ENCODE measurements at regions not wholly inside any gene's neighbourhood (a gene's known extent, or its start where the extent isn't known, plus 50 kb on each side); places are given as distances from the start of the nearest gene placed in this dataset.

DNA sequence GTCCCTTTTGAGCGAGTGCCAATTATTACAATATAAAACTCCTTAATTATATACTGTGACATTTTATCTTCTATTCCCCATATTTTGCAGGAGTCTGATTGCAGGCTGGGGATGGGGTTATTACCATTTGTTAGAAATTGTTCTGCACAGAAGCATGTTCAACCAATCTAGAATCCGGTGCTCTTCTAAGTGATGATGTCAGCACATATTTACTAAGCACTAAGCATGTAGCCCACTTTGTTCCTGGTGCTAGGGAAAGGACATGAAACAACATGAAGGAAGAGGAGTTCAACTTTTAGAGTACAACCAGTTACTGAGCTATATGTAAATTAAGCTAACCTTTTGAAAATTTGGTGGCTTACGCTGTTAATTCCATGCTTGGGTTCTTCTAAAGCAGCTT, 52.8 kb upstream of the IL1RAPL2 start:
- WGBS: 58% methylated on average over 3 of the region's 3 CpGs
- no peaks in the 10 kb centered on the region for H3K36me3 ChIP-seq
- no peaks in the 10 kb centered on the region for H3K27me3 ChIP-seq
- DNase-seq (ENCODE audit: low spot score in 2 of 2): no peak
- no peak overlapping the region for H3K27ac ChIP-seq
- H3K4me1 ChIP-seq: no peaks in the 10 kb centered on the region
- TF ChIP-seq EP300 (IDR thresholded peaks at IDR 0.05): no peak
- TF ChIP-seq POLR2AphosphoS5 (IDR thresholded peaks at IDR 0.05): no peak
- no peak for TF ChIP-seq POLR2A (IDR thresholded peaks at IDR 0.05)
- TF ChIP-seq, protein P1, sequence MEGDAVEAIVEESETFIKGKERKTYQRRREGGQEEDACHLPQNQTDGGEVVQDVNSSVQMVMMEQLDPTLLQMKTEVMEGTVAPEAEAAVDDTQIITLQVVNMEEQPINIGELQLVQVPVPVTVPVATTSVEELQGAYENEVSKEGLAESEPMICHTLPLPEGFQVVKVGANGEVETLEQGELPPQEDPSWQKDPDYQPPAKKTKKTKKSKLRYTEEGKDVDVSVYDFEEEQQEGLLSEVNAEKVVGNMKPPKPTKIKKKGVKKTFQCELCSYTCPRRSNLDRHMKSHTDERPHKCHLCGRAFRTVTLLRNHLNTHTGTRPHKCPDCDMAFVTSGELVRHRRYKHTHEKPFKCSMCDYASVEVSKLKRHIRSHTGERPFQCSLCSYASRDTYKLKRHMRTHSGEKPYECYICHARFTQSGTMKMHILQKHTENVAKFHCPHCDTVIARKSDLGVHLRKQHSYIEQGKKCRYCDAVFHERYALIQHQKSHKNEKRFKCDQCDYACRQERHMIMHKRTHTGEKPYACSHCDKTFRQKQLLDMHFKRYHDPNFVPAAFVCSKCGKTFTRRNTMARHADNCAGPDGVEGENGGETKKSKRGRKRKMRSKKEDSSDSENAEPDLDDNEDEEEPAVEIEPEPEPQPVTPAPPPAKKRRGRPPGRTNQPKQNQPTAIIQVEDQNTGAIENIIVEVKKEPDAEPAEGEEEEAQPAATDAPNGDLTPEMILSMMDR (IDR thresholded peaks at IDR 0.05): no peak
- no peak overlapping the region for H3K4me3 ChIP-seq
- H3K9me3 ChIP-seq: no peaks in the 10 kb centered on the region

DNA sequence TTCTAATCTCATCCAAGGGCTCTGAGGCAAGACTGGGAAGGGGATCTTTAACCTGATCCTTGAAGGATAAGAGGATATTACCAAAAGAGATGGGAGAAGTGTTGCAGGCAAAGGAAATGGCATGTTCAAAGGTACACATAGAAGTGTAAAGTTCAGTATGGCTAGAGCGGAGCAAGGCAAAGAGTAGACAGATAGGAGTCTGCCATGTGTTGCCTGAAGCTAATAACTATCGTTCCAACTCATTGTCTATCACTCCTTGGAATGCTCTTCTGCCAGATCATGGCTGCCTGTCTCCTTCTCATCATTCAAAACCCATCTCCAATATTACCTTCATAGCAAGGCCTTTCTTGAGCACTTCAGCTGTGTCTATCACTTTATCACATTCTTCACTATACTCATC, 55.2 kb upstream of the IL1RAPL2 start:
- Histone ChIP-seq H3K4me1 (no peaks in the 10 kb centered on the region), H3K27ac (no peak overlapping the region), H3K9me3 (no peaks in the 10 kb centered on the region), H3K4me3 (no peak overlapping the region), H3K27me3 (no peaks in the 10 kb centered on the region), H3K36me3 (no peaks in the 10 kb centered on the region)
- DNase-seq (ENCODE audit: low spot score in 2 of 2): no peak
- TF ChIP-seq POLR2AphosphoS5 (IDR thresholded peaks at IDR 0.05) (no peak), POLR2A (IDR thresholded peaks at IDR 0.05) (no peak), EP300 (IDR thresholded peaks at IDR 0.05) (no peak)
- TF ChIP-seq, protein P1 (IDR thresholded peaks at IDR 0.05): no peak
- WGBS: 74% methylated on average over 2 of the region's 2 CpGs

DNA sequence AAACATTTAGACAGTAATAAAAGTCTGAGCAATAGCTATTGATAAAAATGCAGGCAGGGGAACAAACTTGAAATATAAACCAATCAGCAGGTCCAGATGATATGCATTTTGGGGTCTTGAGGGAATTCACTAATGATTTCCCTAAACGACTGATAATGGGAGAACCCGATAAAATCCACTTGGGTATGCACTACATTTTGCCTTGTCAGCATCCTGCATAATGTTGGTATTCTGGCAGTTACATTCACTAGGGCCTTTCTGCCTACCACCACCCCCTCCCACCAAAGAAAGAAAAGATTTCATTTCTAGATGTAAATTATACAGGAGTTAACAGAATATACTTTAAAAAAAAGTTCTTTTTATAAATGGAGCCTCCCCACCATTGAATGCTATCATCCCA, 63.5 kb upstream of the IL1RAPL2 start:
- Histone ChIP-seq H3K27me3 (no peaks in the 10 kb centered on the region), H3K27ac (no peak overlapping the region), H3K4me3 (no peak overlapping the region), H3K9me3 (no peaks in the 10 kb centered on the region), H3K36me3 (no peaks in the 10 kb centered on the region), H3K4me1 (no peaks in the 10 kb centered on the region)
- TF ChIP-seq, protein P1 (IDR thresholded peaks at IDR 0.05): no peak
- TF ChIP-seq POLR2AphosphoS5 (IDR thresholded peaks at IDR 0.05) (no peak), POLR2A (IDR thresholded peaks at IDR 0.05) (no peak), EP300 (IDR thresholded peaks at IDR 0.05) (no peak)
- WGBS: 72% methylated on average over 2 of the region's 2 CpGs
- no peak for DNase-seq (ENCODE audit: low spot score in 2 of 2)

DNA sequence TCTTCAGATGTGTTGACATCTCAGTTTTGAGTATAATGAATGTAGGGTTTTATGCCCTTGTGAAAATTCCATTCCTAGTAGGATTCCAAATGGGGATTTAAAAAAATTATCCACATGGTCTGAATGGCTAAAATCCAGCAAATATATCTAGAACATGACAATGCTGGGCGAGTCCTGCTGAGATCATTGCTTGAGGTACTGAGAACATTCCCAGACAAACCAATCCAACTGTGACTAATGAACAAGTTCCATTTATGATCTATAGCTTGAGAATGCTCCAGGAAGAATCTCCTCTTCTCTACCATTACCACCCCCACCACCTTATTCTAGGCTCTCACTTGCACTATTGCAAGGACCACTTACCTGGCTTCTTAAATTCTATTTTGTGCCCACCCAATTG, 77.2 kb upstream of the IL1RAPL2 start:
- H3K27ac ChIP-seq: no peak overlapping the region
- 11% methylated on average over 1 of the region's 1 CpG for WGBS
- H3K36me3 ChIP-seq: no peaks in the 10 kb centered on the region
- H3K9me3 ChIP-seq: no peaks in the 10 kb centered on the region
- H3K4me1 ChIP-seq: no peaks in the 10 kb centered on the region
- no peak overlapping the region for H3K4me3 ChIP-seq
- H3K27me3 ChIP-seq: no peaks in the 10 kb centered on the region
- no peak for DNase-seq (ENCODE audit: low spot score in 2 of 2)
- TF ChIP-seq, protein P1 (IDR thresholded peaks at IDR 0.05): no peak
- TF ChIP-seq EP300 (IDR thresholded peaks at IDR 0.05): no peak
- no peak for TF ChIP-seq POLR2AphosphoS5 (IDR thresholded peaks at IDR 0.05)
- no peak for TF ChIP-seq POLR2A (IDR thresholded peaks at IDR 0.05)

DNA sequence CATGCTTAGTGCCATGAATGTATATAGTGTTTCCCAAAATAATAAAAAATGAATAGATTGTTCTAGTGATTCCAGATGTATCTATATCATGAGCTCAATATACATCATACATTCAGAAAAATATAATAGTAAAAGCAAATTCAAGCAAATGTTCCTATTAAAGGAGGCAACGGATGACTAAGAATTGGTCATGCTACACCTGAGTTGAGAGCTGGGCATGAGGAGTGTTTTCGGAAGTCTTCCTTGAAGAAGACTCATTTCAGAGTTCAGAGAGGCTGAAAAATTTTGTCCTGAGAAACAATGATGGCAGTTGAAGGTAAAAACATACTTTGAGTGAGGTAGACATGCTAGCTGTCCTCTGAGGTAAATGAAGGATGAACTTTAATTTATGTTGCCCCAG, 79.3 kb upstream of the IL1RAPL2 start:
- Histone ChIP-seq H3K27me3 (no peaks in the 10 kb centered on the region), H3K9me3 (no peaks in the 10 kb centered on the region), H3K4me3 (no peak overlapping the region), H3K27ac (no peak overlapping the region), H3K36me3 (no peaks in the 10 kb centered on the region), H3K4me1 (no peaks in the 10 kb centered on the region)
- no peak for DNase-seq (ENCODE audit: low spot score in 2 of 2)
- 73% methylated on average over 2 of the region's 2 CpGs for WGBS
- TF ChIP-seq POLR2A (IDR thresholded peaks at IDR 0.05) (no peak), POLR2AphosphoS5 (IDR thresholded peaks at IDR 0.05) (no peak), EP300 (IDR thresholded peaks at IDR 0.05) (no peak)
- TF ChIP-seq, protein P1 (IDR thresholded peaks at IDR 0.05): no peak

Measured in suprapubic skin (tissue), 4 donors.